Kidney epithelial cell (primary cell): ENCODE measurements at regions not wholly inside any gene's neighbourhood (a gene's known extent, or its start where the extent isn't known, plus 50 kb on each side); places are given as distances from the start of the nearest gene placed in this dataset.

Experiments used
- DNase-seq: peaks from one replicate; pipeline ENCODE4 v3.0.0-alpha.2; 2010; ENCODE audit warnings: low read depth
- H3K27me3 ChIP-seq: 2 replicates; pipeline ENCODE4 v1.6.0; 2011; ENCODE audit warnings: low read length; ENCODE audit not compliant: control insufficient read depth, insufficient read depth
- H3K36me3 ChIP-seq: 2 replicates; pipeline ENCODE4 v1.5.1; 2011; ENCODE audit warnings: low read length; ENCODE audit not compliant: control insufficient read depth, insufficient read depth
- H3K4me3 ChIP-seq: 2 replicates; pipeline ENCODE4 v1.5.1; 2011; ENCODE audit warnings: low read depth, mild to moderate bottlenecking, control low read depth, low read length
- TF ChIP-seq, protein P1 (sequence below): IDR thresholded peaks from 2 replicates; pipeline ENCODE4 v1.5.1; 2011; ENCODE audit warnings: mild to moderate bottlenecking, moderate library complexity, low read length, control low read depth, inconsistent platforms; ENCODE audit not compliant: insufficient read depth, poor library complexity, severe bottlenecking

DNA sequence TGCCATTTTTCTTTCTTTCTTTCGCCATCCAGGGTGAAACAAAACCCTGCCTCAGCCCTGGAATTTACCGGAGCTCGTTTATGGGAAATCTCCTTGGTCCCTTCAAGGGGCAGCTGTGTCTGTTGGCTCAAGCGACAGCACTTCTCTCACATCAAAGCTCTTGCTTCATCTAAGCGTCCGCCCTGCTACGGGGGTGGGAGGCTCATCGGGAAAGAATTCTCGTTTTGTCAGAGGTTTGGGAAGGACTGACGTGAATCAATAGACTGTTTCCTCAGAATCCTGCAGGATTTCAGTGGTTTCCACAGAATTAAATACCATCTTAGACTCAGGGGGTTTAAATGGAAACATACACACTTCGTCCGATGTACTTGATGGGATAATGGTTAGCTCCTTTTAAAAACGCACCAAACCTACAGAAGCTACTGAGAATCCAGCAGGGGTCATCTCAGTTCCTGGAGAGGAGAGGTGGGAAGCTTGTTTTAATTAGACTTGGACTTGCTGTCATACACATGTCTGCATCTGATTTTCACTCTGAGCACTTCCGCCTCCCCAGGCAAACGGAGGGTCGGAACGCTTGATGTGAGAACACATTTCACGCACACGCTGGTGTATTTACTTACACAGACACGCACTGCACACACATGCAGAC lies 91.6 kb downstream of the ASB1 start:
- no peak for DNase-seq
- Histone ChIP-seq H3K27me3 (peaks cover 12% of the 10 kb centered on the region), H3K36me3 (no peaks in the 10 kb centered on the region), H3K4me3 (no peak overlapping the region)
- TF ChIP-seq, protein P1, sequence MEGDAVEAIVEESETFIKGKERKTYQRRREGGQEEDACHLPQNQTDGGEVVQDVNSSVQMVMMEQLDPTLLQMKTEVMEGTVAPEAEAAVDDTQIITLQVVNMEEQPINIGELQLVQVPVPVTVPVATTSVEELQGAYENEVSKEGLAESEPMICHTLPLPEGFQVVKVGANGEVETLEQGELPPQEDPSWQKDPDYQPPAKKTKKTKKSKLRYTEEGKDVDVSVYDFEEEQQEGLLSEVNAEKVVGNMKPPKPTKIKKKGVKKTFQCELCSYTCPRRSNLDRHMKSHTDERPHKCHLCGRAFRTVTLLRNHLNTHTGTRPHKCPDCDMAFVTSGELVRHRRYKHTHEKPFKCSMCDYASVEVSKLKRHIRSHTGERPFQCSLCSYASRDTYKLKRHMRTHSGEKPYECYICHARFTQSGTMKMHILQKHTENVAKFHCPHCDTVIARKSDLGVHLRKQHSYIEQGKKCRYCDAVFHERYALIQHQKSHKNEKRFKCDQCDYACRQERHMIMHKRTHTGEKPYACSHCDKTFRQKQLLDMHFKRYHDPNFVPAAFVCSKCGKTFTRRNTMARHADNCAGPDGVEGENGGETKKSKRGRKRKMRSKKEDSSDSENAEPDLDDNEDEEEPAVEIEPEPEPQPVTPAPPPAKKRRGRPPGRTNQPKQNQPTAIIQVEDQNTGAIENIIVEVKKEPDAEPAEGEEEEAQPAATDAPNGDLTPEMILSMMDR = no peak

DNA sequence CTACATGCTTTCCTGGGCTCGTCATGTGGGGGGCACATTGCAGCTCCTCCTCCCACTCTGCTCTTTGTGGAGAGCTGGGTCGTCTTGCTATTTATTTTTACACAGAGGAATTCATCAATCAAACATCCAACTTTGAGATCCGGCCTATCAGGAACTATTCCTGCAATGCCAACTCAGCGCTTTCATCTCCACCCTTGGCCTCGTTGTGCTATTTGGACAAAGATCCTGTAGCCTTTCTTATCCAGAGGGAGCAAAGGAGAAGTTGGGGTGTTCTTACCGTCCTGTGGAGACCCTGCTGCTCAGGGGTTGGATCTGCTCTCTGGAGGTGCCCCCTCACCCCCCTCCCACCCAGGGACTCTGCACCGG lies 92.1 kb downstream of the ASB1 start:
- DNase-seq = no peak
- H3K27me3 ChIP-seq = peaks cover 17% of the 10 kb centered on the region
- H3K4me3 ChIP-seq = no peak overlapping the region
- TF ChIP-seq, protein P1 = no peak
- no peaks in the 10 kb centered on the region for H3K36me3 ChIP-seq

DNA sequence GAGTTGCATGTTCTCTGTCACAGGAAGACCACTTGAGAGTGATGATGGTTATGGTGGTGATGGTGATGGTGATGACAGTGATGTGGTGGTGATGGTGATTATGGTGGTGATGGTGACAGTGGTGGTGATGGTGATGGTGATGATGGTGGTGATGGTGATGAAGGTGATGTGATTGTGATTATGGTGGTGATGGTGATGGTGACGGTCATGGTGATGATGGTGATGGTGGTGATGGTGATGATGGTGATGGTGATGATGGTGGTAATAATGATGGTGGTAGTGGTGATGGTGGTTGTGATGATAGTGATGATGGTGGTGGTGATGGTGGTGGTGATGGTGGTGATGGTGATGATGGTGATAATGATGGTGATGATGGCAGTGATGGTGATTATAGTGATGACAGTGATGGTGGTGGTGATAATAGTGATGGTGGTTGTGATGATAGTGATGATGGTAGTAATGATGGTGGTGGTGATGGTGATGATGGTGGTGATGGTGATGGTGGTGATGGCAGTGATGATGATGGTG lies 93.7 kb downstream of the ASB1 start:
- TF ChIP-seq, protein P1 = no peak
- no peaks in the 10 kb centered on the region for H3K36me3 ChIP-seq
- no peak for DNase-seq

DNA sequence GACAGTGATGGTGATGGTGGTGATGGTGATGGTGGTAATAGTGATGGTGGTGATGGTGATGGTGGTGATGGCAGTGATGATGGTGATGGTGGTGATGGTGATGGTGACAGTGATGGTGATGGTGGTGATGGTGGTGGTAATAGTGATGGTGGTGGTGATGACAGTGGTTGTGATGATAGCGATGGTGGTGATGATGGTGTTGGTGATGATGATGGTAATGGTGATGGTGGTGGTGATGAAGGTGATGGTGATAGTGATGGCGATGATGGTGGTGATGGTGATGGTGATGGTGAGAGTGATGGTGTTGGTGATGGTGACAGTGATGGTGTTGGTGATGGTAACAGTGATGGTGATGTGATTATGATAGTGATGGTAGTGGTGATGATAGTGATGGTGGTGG lies 94.3 kb downstream of the ASB1 start:
- DNase-seq = no peak
- no peaks in the 10 kb centered on the region for H3K36me3 ChIP-seq
- H3K27me3 ChIP-seq = peaks cover 23% of the 10 kb centered on the region
- TF ChIP-seq, protein P1 = no peak
- H3K4me3 ChIP-seq = no peak overlapping the region

More for the DNA sequence above, 93.7 kb downstream of the ASB1 start:
- no peak overlapping the region for H3K4me3 ChIP-seq
- H3K27me3 ChIP-seq = peaks cover 23% of the 10 kb centered on the region

DNA sequence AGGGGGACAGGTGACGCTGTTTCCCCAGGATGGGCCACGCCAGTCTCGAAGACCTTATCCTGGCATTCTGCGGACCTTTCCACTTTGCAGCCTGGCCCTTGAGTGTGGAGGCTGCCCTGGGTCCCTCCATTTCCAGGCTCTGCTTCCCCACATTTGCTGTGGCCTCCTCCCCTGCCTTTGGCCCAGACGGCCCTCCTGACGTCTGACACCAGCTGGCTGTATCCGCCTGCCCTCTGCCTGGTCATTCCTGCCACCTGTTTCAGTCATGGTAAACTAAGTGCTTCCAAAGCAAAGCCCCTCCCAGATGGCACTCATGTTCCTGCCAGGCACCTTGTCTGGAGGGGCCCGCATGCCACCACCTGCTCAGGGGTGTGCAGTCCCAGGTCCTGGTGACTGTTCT lies 95.1 kb downstream of the ASB1 start:
- TF ChIP-seq, protein P1 = no peak
- H3K4me3 ChIP-seq = no peak overlapping the region
- no peak for DNase-seq
- H3K36me3 ChIP-seq = no peaks in the 10 kb centered on the region
- H3K27me3 ChIP-seq = peaks cover 23% of the 10 kb centered on the region
